GM18505 (cell line): ENCODE measurements at regions not wholly inside any gene's neighbourhood (a gene's known extent, or its start where the extent isn't known, plus 50 kb on each side); places are given as distances from the start of the nearest gene placed in this dataset.

Experiments
- ATAC-seq: cut with Tn5 transposase; IDR thresholded peaks from one replicate; pipeline ENCODE4 v1.9.1; 2021; ENCODE audit not compliant: unreplicated experiment
- POLR2A ChIP-seq: IDR thresholded peaks from 4 replicates; pipeline ENCODE4 v1.6.1; 2011; ENCODE audit warnings: borderline replicate concordance; ENCODE audit not compliant: insufficient read depth, insufficient read length; ENCODE audit errors: extremely low read depth

GRCh38 chr1:229064320-229065168, 206.4 kb upstream of the RAB4A start:
- ATAC-seq = no peak
- TF ChIP-seq POLR2A = no peak

DNA sequence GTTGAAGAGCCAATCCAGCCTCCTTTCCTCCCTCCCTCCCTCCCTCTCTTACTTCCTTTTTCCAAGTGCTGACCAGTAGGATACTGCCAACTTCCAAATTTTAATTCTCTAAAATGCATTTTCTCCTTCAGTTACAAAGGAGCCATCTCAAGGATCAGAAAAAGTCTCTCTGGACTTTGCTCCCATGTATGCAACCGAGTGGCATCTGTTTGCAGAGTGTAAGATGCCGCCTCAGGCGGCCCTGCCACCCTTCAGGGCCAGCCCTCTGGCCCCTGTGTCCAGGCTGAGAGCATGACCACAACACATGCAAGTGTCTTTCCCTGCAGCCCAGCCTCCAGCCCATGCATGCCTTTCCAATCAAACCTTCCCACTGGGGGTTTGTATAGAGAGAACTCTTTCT, 205.3 kb upstream of the RAB4A start:
- TF ChIP-seq POLR2A = no peak
- ATAC-seq = no peak

DNA sequence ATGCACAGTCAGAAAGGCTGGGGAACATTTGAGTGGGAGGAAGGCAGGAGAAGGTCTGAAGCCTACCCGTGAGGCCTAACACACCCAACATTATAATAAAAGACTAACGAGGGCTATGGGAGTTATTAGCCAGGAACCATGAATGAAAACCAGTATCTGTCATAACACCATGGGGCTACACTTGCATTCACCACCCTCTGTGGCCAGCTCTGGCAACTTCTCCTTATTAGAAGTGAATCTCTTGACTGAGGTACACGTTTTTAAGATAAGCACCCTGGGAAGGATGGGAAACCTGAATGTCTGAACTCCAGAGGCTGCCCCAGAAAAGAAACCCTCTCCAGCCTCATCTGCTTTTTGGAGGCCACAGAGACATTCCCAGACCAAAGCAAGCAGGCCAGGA, 204.3 kb upstream of the RAB4A start:
- no peak for ATAC-seq
- TF ChIP-seq POLR2A = no peak

- no peak for TF ChIP-seq POLR2A
- no peak for ATAC-seq
Observed at GRCh38 chr1:229067546-229067945, 203.4 kb upstream of the RAB4A start.

- ATAC-seq = no peak
- TF ChIP-seq POLR2A = no peak
Observed at GRCh38 chr1:229068270-229068987, 202.5 kb upstream of the RAB4A start.

GRCh38 chr1:229069176-229069575, 201.7 kb upstream of the RAB4A start:
- ATAC-seq = no peak
- no peak for TF ChIP-seq POLR2A

DNA sequence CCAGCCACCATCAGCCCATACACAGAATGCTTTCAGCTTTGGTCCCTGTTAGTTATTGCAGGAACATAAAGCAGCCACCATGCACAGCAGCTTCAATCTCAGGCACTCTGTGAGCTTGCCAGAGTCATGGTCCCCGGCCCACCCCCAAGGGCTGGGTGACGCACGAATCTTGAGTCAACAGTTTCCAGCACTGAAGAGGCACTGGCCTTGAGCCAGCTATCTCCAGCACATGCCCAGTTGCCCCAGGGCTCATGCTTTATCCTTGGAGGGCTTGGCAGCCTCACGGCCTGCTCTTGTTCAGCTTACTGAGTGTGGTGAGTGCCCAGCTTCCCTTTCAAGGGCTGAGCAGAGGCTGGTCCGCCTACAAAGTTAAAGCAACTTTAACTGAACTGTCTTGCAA, 200.7 kb upstream of the RAB4A start:
- no peak for TF ChIP-seq POLR2A
- ATAC-seq = no peak

GRCh38 chr1:229073251-229073650, 197.7 kb upstream of the RAB4A start:
- no peak for ATAC-seq
- TF ChIP-seq POLR2A = no peak

DNA sequence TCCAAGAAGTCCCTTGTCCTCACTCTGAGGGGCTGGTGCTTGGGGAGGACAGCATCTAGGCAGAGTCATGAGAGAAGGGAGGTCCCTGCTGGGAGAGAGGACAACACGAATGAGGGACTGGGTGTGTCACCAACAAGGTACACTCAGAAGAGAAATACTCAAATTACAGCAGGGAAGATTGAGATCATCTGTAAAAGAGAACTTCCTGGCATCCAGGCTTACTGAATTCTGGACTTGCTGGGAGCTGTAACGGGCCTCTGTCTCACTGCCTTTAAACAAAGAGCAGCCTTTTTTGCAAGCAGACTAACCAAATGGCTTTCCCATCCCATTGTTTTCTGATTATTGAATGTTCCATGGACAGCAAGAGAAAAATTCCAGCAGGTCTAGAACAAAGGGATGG, 195.7 kb upstream of the RAB4A start:
- TF ChIP-seq POLR2A = no peak

DNA sequence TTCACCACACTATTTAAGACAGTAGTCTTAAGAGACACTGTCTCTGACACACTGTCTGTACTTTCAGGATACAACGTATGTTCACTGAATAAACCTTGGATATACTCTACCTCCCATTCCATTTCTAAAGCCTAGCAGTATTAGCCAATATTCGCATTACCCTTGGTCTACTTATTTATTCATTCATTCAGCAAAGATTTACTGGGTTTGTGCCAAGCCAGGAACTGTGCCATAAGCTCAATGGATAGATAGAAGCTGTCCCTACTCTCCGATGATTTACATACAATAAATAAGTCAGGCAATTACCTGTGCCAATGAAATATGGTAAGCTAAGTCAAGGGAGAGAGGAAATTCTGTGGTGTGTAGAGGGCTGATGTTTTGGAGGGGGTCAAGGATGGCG, 195.2 kb upstream of the RAB4A start:
- no peak for TF ChIP-seq POLR2A
- no peak for ATAC-seq

More for the DNA sequence above, 195.7 kb upstream of the RAB4A start:
- ATAC-seq = no peak

- no peak for ATAC-seq
- no peak for TF ChIP-seq POLR2A
Observed at GRCh38 chr1:229076195-229076594, 194.7 kb upstream of the RAB4A start.

- ATAC-seq = no peak
- no peak for TF ChIP-seq POLR2A
Observed at GRCh38 chr1:229079016-229079595, 191.8 kb upstream of the RAB4A start.

GRCh38 chr1:229080361-229080760, 190.6 kb upstream of the RAB4A start:
- TF ChIP-seq POLR2A = no peak
- ATAC-seq = no peak

GRCh38 chr1:229085291-229085690, 185.6 kb upstream of the RAB4A start:
- no peak for TF ChIP-seq POLR2A
- ATAC-seq = no peak
